HL-60 (cell line): ENCODE measurements at regions not wholly inside any gene's neighbourhood (a gene's known extent, or its start where the extent isn't known, plus 50 kb on each side); places are given as distances from the start of the nearest gene placed in this dataset.

Experiments used
- DNase-seq, 2 experiments: peaks; one replicate each; pipeline ENCODE4 v3.0.0-alpha.2; 2010 to 2020; ENCODE audit warnings: low read depth in 1 of 2, low spot score in 1 of 2
- H3K27ac ChIP-seq: fragments of 250-450 bp; sonication (Bioruptor Pico); replicated peaks from 2 replicates; pipeline ENCODE4 v1.5.1; 2020; ENCODE audit warnings: mild to moderate bottlenecking, moderate library complexity
- H3K27me3 ChIP-seq: fragments of 250-450 bp; sonication (Bioruptor Pico); 2 replicates; pipeline ENCODE4 v1.5.1; 2021; ENCODE audit warnings: mild to moderate bottlenecking, moderate library complexity; ENCODE audit not compliant: insufficient read depth, poor library complexity, severe bottlenecking
- H3K4me3 ChIP-seq: replicated peaks from 2 replicates; pipeline ENCODE4 v1.5.1; 2011; ENCODE audit warnings: mild to moderate bottlenecking, control low read depth, low read length; ENCODE audit not compliant: insufficient read depth
- GABPA ChIP-seq: IDR thresholded peaks from 2 replicates; pipeline ENCODE4 v1.6.1; 2012; ENCODE audit warnings: low read depth
- POLR2AphosphoS5 ChIP-seq: IDR thresholded peaks from 2 replicates; pipeline ENCODE4 v1.6.1; 2012; ENCODE audit warnings: low read depth
- SPI1 ChIP-seq: IDR thresholded peaks from 2 replicates; pipeline ENCODE4 v1.6.1; 2012; ENCODE audit warnings: low read depth, mild to moderate bottlenecking, borderline replicate concordance
- TF ChIP-seq, protein P1 (sequence below): IDR thresholded peaks from one replicate; pipeline ENCODE4 v1.5.1; 2011; ENCODE audit warnings: low read length, control low read depth, inconsistent platforms; ENCODE audit not compliant: insufficient read depth
- TF ChIP-seq, protein P2 (sequence below): IDR thresholded peaks from 2 replicates; pipeline ENCODE4 v1.6.1; 2012; ENCODE audit warnings: low read depth; ENCODE audit not compliant: insufficient replicate concordance

DNA sequence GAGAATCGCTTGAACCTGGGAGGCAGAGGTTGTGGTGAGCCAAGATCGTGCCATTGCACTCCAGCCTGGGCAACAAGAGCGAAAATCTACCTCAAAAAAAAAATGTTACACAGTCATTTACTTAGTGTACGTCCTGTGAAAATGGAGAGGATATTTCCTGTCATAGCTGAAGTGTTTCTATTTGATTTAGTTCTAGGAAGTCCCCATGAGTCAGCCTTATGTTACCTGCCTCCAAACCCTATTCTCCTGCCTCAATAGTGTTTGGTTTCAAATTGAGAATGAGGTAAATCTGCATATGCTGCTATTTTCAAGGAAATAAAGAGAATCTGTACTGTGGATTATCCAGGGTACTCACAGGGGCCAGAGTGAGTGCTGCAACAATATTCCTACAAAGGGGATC lies 1284.5 kb upstream of the AUTS2 start:
- TF ChIP-seq, protein P1, sequence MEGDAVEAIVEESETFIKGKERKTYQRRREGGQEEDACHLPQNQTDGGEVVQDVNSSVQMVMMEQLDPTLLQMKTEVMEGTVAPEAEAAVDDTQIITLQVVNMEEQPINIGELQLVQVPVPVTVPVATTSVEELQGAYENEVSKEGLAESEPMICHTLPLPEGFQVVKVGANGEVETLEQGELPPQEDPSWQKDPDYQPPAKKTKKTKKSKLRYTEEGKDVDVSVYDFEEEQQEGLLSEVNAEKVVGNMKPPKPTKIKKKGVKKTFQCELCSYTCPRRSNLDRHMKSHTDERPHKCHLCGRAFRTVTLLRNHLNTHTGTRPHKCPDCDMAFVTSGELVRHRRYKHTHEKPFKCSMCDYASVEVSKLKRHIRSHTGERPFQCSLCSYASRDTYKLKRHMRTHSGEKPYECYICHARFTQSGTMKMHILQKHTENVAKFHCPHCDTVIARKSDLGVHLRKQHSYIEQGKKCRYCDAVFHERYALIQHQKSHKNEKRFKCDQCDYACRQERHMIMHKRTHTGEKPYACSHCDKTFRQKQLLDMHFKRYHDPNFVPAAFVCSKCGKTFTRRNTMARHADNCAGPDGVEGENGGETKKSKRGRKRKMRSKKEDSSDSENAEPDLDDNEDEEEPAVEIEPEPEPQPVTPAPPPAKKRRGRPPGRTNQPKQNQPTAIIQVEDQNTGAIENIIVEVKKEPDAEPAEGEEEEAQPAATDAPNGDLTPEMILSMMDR, result no peak
- TF ChIP-seq SPI1, result no peak
- TF ChIP-seq POLR2AphosphoS5, result no peak
- TF ChIP-seq, protein P2, sequence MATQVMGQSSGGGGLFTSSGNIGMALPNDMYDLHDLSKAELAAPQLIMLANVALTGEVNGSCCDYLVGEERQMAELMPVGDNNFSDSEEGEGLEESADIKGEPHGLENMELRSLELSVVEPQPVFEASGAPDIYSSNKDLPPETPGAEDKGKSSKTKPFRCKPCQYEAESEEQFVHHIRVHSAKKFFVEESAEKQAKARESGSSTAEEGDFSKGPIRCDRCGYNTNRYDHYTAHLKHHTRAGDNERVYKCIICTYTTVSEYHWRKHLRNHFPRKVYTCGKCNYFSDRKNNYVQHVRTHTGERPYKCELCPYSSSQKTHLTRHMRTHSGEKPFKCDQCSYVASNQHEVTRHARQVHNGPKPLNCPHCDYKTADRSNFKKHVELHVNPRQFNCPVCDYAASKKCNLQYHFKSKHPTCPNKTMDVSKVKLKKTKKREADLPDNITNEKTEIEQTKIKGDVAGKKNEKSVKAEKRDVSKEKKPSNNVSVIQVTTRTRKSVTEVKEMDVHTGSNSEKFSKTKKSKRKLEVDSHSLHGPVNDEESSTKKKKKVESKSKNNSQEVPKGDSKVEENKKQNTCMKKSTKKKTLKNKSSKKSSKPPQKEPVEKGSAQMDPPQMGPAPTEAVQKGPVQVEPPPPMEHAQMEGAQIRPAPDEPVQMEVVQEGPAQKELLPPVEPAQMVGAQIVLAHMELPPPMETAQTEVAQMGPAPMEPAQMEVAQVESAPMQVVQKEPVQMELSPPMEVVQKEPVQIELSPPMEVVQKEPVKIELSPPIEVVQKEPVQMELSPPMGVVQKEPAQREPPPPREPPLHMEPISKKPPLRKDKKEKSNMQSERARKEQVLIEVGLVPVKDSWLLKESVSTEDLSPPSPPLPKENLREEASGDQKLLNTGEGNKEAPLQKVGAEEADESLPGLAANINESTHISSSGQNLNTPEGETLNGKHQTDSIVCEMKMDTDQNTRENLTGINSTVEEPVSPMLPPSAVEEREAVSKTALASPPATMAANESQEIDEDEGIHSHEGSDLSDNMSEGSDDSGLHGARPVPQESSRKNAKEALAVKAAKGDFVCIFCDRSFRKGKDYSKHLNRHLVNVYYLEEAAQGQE, result no peak
- no peak for TF ChIP-seq GABPA
- H3K4me3 ChIP-seq, result no peak overlapping the region
- H3K27ac ChIP-seq, result no peak overlapping the region
- no peaks in the 10 kb centered on the region for H3K27me3 ChIP-seq
- DNase-seq, result no peak

DNA sequence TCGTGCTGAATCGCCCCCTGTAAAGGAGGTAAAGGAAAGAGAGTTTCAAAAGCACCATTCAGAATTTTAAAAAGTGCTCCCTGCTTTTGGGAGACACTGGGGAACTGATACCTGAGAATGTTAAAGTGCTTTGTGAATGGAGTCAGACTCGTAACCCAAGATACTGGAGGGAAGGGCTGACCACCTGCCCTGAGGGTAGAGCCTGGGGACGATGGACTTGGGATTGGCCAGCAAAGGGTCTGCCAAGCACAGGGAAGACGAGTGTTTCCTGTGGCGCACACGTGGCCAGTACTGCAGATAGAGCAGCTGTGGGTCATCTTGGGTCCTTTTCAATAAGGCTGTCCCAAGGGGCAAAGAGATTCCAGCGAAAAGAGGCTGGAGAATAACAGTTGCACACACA lies 1284.1 kb upstream of the AUTS2 start:
- Histone ChIP-seq H3K4me3 (no peak overlapping the region), H3K27me3 (no peaks in the 10 kb centered on the region), H3K27ac (no peak overlapping the region)
- no peak for DNase-seq
- TF ChIP-seq, protein P1, result no peak

DNA sequence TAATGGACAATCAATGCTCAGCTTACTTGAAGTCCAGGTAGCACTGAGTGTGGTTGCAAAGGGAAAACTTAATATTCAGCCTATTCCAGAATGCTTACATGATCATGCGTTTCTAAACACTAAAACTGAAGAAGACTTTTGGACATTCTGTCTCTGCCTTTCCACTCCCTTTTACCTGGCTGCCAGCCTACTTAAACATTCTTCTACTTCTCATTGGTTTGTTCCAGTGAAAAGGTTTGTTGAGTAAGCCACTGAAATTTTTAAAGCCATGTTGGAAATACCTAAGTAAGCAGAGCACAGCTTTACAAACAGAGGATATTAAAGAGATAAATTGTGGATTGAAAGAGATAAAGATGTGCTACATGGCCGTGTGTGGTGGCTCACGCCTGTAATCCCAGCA lies 1280.8 kb upstream of the AUTS2 start:
- DNase-seq, result no peak
- Histone ChIP-seq H3K27ac (no peak overlapping the region), H3K4me3 (no peak overlapping the region), H3K27me3 (no peaks in the 10 kb centered on the region)
- no peak for TF ChIP-seq POLR2AphosphoS5
- TF ChIP-seq GABPA, result no peak
- TF ChIP-seq, protein P1, result no peak
- TF ChIP-seq, protein P2, result no peak
- TF ChIP-seq SPI1, result no peak

DNA sequence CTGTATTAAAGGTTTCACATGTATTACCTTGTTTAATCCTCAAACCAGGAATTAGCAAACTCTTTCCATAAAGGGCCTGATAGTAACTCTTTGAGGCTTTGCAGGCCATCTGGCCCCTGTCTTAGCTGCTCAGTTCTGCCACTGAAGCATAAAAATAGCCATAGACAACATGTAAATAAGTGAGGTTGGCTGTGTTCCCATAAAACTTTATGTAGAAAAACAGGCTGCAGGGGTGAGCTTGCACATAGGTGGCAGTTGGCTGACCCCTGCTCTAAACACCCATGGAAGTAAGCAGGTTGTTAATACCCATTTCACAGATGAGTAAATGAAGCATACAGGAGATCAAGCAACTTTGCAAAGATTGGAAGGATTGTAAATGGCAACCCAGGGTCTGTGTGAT lies 1279.2 kb upstream of the AUTS2 start:
- Histone ChIP-seq H3K27me3 (no peaks in the 10 kb centered on the region), H3K4me3 (no peak overlapping the region), H3K27ac (no peak overlapping the region)
- TF ChIP-seq SPI1 (no peak), POLR2AphosphoS5 (no peak), GABPA (no peak)
- TF ChIP-seq, protein P1, result no peak
- TF ChIP-seq, protein P2, result no peak
- no peak for DNase-seq
